HG03460 (cell line): ENCODE measurements at regions not wholly inside any gene's neighbourhood (a gene's known extent, or its start where the extent isn't known, plus 50 kb on each side); places are given as distances from the start of the nearest gene placed in this dataset.

ENCODE experiments used
- ATAC-seq: cut with Tn5 transposase; IDR thresholded peaks from one replicate; pipeline ENCODE4 v1.9.1; 2021; ENCODE audit not compliant: unreplicated experiment

DNA sequence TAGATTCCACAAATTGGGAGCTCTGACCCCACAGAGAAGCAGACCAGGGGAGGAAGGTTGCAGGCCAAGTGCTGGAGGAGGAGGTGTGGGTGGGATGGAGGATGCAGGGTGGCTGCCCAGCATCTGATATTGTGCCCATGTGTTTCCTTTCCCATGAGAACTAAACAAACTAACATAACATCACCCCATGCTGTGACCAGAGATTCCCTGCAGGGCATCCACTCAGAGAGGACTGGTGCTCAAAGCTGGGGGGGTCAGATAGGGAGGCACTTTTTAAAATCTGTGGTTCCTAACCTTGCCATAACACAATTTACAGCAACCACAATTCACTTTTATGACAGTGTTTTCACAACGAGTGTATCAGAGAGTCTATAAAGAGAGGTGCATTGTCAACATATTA lies 1277.6 kb downstream of the AACS start:
- ATAC-seq, result no peak

DNA sequence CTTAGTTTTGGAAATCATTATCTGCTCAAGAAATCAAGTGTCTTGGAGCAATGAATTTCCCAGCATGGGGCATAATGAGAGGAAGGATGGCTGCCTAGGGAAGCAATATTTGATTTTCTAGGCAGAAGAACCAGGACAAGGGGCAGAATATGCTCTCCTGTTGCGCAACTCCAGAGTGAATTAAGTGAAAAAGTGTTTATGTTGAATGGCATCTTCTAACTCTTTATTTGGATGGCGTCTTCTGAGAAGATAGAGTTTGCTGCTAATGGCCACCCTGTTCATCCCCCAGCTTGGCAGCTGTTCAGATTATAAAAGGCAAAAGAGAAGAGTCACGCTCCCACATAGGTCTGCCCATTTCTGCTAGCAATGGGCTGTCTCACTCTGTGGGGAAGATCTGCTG lies 1278.1 kb downstream of the AACS start:
- ATAC-seq, result no peak

GRCh38 chr12:126346087-126346486 lies 1280.9 kb downstream of the AACS start:
- no peak for ATAC-seq

DNA sequence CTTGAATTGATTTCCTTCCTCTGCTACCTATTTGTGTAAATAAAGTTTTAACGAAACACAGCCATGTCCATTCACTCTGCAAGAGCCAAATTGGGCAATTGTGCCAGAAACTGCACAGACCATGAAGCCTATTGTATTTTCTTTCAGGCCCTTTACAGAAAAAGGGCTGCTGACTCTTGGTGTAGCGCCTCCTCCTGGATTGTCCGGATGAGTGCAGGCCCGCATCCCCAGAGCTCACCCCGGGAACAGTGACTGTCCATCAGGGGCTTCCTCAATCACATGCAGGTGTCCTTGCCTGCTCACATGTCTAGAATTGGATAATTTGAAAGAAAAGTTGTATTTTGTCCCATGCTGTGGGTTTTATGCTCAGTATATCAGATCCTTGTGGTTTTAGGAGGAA lies 1282.2 kb downstream of the AACS start:
- no peak for ATAC-seq

DNA sequence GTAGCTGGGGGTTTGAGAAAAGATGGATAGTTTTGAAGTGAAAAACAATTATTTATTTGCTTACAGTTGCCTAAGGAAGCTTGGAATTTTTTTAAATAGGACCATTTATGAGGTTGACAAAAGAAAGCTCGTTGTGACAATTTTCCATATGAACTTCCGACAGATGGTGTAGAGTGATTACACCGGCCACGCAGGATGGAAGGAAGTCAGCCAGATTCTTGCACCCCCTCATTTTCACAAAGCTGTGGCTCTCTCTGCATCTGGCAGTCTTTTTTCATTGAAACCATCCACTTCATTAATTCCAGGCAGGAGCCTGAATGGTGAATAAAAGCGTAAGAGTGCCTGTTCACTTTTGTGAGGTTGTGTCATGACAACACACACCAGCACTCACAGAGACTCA lies 1284.1 kb downstream of the AACS start:
- no peak for ATAC-seq

- ATAC-seq, result no peak
These were observed 1288.4 kb downstream of the AACS start for GRCh38 chr12:126353604-126354003.

GRCh38 chr12:126354633-126355032 lies 1289.4 kb downstream of the AACS start:
- no peak for ATAC-seq

- no peak for ATAC-seq
These were observed 1290.1 kb downstream of the AACS start for GRCh38 chr12:126355346-126355745.

DNA sequence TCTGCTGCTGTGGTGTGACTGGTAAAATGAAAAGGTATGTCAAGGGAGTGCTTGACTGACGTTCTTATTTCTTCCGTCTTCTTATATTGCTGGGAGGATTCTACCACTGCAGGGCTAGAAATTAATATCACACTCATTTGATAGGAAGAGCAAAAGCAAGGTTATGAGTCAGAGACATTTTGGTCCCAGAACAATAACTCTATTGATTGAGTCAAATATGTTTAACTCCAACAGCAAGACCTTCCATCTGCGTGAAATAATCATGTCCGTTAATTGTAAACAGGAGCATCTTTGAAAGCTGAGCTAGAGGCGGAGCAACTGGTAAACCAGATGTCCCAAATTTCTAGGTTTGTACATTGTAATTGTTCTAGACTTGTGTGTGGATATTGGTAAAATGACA lies 1293.6 kb downstream of the AACS start:
- no peak for ATAC-seq

GRCh38 chr12:126359216-126359615 lies 1294.0 kb downstream of the AACS start:
- no peak for ATAC-seq

DNA sequence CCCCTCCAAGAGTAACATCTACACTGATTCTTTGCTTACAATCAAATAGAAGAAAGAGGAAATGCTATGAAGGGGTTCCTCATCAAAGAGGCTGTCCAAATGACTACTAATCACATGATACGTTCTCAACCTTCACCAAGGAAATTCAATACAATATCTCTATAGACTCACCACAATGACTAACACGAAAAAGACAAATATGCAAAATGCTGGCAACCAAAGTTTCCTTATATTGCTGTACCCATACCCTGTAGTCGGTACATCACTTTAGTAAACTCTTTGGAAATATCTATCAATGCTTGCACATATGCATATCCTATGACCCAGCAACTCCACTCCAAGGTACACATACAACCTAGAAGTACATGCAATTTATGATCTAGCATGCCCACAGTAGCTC lies 1296.6 kb downstream of the AACS start:
- ATAC-seq, result no peak

- ATAC-seq, result no peak
These were observed 1297.3 kb downstream of the AACS start for GRCh38 chr12:126362493-126362892.

- ATAC-seq, result no peak
These were observed 1297.7 kb downstream of the AACS start for GRCh38 chr12:126362964-126363363.

DNA sequence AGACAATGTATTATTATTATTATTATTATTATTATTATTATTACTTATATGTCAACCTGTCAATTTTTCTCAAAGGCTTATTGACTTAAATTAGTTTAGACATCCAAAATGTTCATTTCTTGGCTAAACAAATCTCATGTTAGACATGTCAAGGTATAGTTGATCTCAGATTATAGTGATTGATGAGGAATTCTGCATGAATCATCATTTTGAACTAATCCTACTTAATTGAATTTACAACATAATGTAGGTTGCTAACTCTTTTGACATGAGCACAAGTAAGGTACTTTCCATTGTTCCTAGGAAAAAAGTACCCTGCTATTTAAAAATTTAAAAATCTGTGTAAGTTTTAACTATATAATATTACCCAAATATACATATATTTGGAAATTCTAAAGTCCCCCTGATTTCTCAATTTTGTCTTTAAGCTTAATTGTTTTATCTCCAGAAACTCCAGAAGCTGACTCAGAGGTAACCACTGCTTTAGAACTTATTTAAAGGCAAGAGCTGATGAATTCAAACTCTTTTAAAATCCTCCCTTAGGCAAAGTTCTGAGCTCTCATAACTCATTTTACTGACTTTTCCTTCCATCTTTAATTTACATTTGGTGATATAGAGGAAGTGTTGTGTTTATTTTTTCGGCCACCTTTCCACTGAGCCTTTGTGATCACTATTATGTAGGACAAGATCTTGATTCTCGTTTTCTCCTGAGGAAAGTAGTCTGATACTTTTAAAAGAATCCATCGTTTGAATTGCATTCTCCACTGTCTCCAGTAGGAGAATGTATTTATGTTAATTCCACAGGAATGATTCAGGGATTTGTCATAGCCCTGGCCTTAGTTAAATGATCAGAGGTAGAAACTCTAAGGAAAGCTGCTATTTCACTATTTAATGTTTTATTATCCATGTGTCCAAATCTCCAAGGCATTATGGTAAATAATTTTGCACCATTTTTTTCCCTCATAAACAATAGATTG lies 1304.5 kb downstream of the AACS start:
- no peak for ATAC-seq

- ATAC-seq, result no peak
These were observed 1318.3 kb downstream of the AACS start for GRCh38 chr12:126383506-126383905.

DNA sequence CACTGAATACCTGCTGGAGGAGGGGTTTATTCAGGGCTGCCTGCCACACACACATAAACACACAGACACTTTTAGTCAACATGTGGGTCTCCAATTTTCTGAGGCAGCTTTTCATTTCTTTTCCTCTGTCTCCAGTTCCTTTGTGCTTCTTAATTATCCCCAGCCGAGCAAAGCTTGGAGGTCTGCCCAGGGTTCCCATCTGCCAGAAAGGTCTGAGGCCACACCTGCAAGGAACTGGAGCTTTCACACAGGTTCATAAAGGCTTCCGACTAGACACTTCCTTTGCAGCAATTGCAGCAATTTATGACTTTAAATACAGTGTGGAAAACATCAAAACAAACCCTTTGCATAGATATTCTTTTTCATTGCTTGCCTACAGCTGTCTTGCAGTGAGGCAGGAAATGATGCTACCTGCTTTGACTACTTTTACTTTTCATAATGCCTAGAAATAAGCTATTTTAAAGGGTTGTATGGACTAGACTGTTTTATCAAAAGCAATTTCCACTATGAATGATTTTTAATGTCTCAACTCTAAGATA lies 1318.9 kb downstream of the AACS start:
- no peak for ATAC-seq

DNA sequence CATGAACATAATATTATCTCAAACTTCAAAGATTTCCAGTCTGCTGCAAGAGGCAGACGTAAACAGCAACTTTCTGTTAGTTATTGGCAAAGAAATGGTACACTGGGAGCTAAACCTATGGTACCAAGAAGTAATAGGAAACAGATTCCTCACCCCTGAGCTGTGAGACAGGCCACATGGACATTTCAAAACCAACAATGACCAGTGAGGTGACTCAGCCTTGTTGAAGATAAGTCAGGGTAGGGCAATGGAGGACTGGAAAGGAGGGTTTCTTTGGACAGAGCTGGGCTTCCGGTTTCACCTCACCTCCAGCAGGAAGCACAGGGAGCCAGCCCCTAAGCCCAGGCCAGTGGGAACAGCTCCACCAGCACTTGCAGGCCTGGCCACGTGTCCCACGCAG lies 1320.5 kb downstream of the AACS start:
- ATAC-seq, result no peak

- no peak for ATAC-seq
These were observed 1324.1 kb downstream of the AACS start for GRCh38 chr12:126389220-126389841.

- ATAC-seq, result no peak
These were observed 1324.7 kb downstream of the AACS start for GRCh38 chr12:126389961-126390360.

DNA sequence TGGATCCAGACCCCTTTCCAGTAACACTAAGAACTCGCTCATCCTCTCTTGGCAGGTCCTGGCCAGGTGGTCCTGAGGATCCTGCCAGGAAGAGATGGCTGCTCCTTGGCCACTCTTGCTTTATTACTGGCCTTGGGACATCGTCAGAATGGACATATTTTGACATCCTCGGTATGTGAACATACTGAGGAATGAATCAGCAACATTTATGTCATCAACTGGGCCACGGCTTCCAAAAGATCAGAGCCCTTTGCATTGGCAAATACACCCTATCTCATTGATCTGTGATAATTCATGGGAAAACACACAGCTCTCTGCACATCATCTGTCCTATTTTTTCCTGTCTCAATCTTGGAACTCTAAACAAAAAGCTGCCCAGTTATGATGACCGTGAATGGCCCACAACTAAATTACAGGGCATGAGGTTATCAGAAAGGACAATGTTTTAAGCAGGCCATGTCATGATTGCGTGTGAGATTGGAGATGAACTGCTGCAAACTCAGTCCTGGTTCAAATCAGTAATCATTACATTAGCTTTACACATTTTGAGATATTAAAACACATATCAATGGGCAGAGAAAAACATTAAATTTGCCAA lies 1325.8 kb downstream of the AACS start:
- ATAC-seq, result no peak

DNA sequence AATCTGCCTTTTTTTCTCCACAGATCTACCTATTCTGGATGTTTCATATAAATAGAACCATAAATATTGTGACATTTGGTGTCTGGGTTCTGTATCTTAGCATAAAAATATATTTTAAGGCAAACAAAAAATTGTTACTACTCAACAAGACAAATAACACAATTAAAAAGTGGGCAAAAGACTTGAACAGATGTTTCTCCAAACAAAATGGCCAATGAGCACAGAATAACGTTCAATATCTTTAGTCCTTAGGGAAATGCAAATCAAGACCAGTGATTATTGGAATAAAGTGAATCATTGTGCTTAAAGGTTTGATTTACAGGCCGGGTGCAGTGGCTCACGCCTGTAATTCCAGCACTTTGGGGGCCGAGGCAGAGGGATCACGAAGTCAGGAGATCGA lies 1331.3 kb downstream of the AACS start:
- ATAC-seq, result no peak
